Dedifferentiated amniotic fluid mesenchymal stem cell (primary cell): ENCODE measurements at regions not wholly inside any gene's neighbourhood (a gene's known extent, or its start where the extent isn't known, plus 50 kb on each side); places are given as distances from the start of the nearest gene placed in this dataset.
"Not testable (repeated sequence)": the region's sequence is repeated elsewhere in the genome, so short reads cannot be mapped to it uniquely, and the experiment has no call there.

Source experiments
- DNase-seq: peaks from one replicate; pipeline ENCODE4 v3.0.0-alpha.2; 2016; ENCODE audit errors: extremely low spot score

- DNase-seq, result no peak
Observed at GRCh38 chr12:125775507-125775906, 710.3 kb downstream of the AACS start.

- DNase-seq, result no peak
Observed at GRCh38 chr12:125776212-125776611, 711.0 kb downstream of the AACS start.

GRCh38 chr12:125786143-125786542, 720.9 kb downstream of the AACS start:
- no peak for DNase-seq

GRCh38 chr12:125794401-125794800, 729.2 kb downstream of the AACS start:
- DNase-seq, result no peak

- DNase-seq, result no peak
Observed at GRCh38 chr12:125797421-125798175, 732.4 kb downstream of the AACS start.

- DNase-seq, result no peak
Observed at GRCh38 chr12:125804660-125805059, 739.4 kb downstream of the AACS start.

- no peak for DNase-seq
Observed at GRCh38 chr12:125824276-125824675, 759.0 kb downstream of the AACS start.

GRCh38 chr12:125835852-125836251, 770.6 kb downstream of the AACS start:
- no peak for DNase-seq

- DNase-seq, result no peak
Observed at GRCh38 chr12:125836647-125837046, 771.4 kb downstream of the AACS start.

GRCh38 chr12:125841332-125841731, 776.1 kb downstream of the AACS start:
- DNase-seq, result no peak

- DNase-seq, result no peak
Observed at GRCh38 chr12:125852116-125852515, 786.9 kb downstream of the AACS start.

- no peak for DNase-seq
Observed at GRCh38 chr12:125852679-125853078, 787.4 kb downstream of the AACS start.

- DNase-seq, result no peak
Observed at GRCh38 chr12:125853670-125854069, 788.4 kb downstream of the AACS start.

- DNase-seq, result no peak
Observed at GRCh38 chr12:125856366-125856765, 791.1 kb downstream of the AACS start.

GRCh38 chr12:125856896-125857295, 791.7 kb downstream of the AACS start:
- no peak for DNase-seq

GRCh38 chr12:125860672-125861288, 795.5 kb downstream of the AACS start:
- DNase-seq, result no peak

GRCh38 chr12:125861299-125862281, 796.4 kb downstream of the AACS start:
- DNase-seq, result no peak

GRCh38 chr12:125865236-125865635, 800.0 kb downstream of the AACS start:
- not testable (repeated sequence) for DNase-seq

- DNase-seq, result no peak
Observed at GRCh38 chr12:125871811-125872594, 806.8 kb downstream of the AACS start.

- no peak for DNase-seq
Observed at GRCh38 chr12:125873016-125873415, 807.8 kb downstream of the AACS start.

GRCh38 chr12:125878483-125878882, 813.2 kb downstream of the AACS start:
- DNase-seq, result no peak

GRCh38 chr12:125882141-125882540, 816.9 kb downstream of the AACS start:
- DNase-seq, result no peak
